ENCODE measurements at regions not wholly inside any gene's neighbourhood (a gene's known extent, or its start where the extent isn't known, plus 50 kb on each side); places are given as distances from the start of the nearest gene placed in this dataset.

GRCh38 chr12:38132139-38132538 is 184.4 kb upstream of the ALG10B start:
- Histone ChIP-seq H4K91ac (replicated peaks; ENCODE audit: insufficient read length, low read length) (no peak overlapping the region), H2BK120ac (replicated peaks; ENCODE audit: low read depth, low read length) (no peak overlapping the region), H4K5ac (ENCODE audit: insufficient read length, low read depth, low read length) (no peak overlapping the region), H2BK5ac (ENCODE audit: low read depth, low read length) (no peak overlapping the region), H3K4me3 (ENCODE audit: extremely low read depth in 1 of 4, insufficient read depth in 2 of 4, low read depth in 3 of 4, low read length in 4 of 4) (no peak overlapping the region), H3K27me3 (replicated peaks in 1 of 4; ENCODE audit: control insufficient read depth in 3 of 4, extremely low read depth in 1 of 4, insufficient read depth in 3 of 4, low read length in 3 of 4) (no peaks in the 10 kb centered on the region), H2BK15ac (ENCODE audit: low read length) (no peak overlapping the region), H3K23ac (ENCODE audit: insufficient read length) (no peak overlapping the region), H3K27ac (ENCODE audit: low read depth, low read length) (no peak overlapping the region), H3K14ac (ENCODE audit: insufficient read length) (no peak overlapping the region), H3K23me2 (ENCODE audit: low read depth, low read length) (no peaks in the 10 kb centered on the region), H3K9me3 (ENCODE audit: insufficient read depth in 2 of 2, low read depth in 1 of 2, low read length in 1 of 2) (peaks cover 35 to 56% of the 10 kb centered on the region in 2 experiments), H3K79me1 (ENCODE audit: low read depth, low read length) (no peaks in the 10 kb centered on the region), H3K4me1 (replicated peaks in 1 of 4; ENCODE audit: control insufficient read depth in 3 of 4, insufficient read depth in 4 of 4, low read length in 3 of 4) (no peaks in the 10 kb centered on the region), H3K4ac (replicated peaks; ENCODE audit: insufficient read length, low read depth, low read length) (no peak overlapping the region), H2AK5ac (ENCODE audit: low read depth, low read length) (no peak overlapping the region), H4K20me1 (replicated peaks in 1 of 2; ENCODE audit: control insufficient read depth in 1 of 2, insufficient read depth in 2 of 2, low read length in 2 of 2) (no peaks in the 10 kb centered on the region), H3K9ac (replicated peaks in 1 of 4; ENCODE audit: extremely low read depth in 1 of 4, low read depth in 3 of 4, low read length in 3 of 4) (no peak overlapping the region), H2BK20ac (ENCODE audit: low read length) (no peak overlapping the region), H2BK12ac (ENCODE audit: low read depth, low read length) (no peak overlapping the region), H3K79me2 (ENCODE audit: control insufficient read depth in 1 of 2, insufficient read depth in 2 of 2, low read length in 2 of 2) (no peaks in the 10 kb centered on the region), H2AFZ (ENCODE audit: low read length) (no peak overlapping the region), H3K18ac (ENCODE audit: extremely low read depth, low read length) (no peak overlapping the region), H3K56ac (replicated peaks; ENCODE audit: insufficient read length, low read depth, low read length) (no peak overlapping the region), H3K36me3 (ENCODE audit: control insufficient read depth in 2 of 4, insufficient read depth in 4 of 4, low read length in 3 of 4) (no peaks in the 10 kb centered on the region), H3K4me2 (ENCODE audit: insufficient read depth in 1 of 2, low read depth in 2 of 2, low read length in 2 of 2) (no peak overlapping the region), H4K8ac (ENCODE audit: extremely low read depth, insufficient read depth, low read length) (no peak overlapping the region)
- ChIA-PET CTCF (ENCODE audit: partially characterized antibody) (no interaction called here), POLR2A (ENCODE audit: partially characterized antibody) (no interaction called here)
- FAIRE-seq, result no peak
- no peak for DNase-seq (ENCODE audit: low read depth in 1 of 2, low spot score in 2 of 2)
- 63% methylated on average over 2 of the region's 2 CpGs; no CpG with 5 or more reads in 1 of the 2 experiments for WGBS, 2 experiments (ENCODE audit: extremely low coverage in 1 of 2, insufficient coverage in 1 of 2, insufficient read length in 1 of 2, insufficient replicate concordance in 2 of 2, low coverage in 1 of 2, low lambda C conversion rate in 2 of 2, missing lambda C conversion rate in 1 of 2)
- TF ChIP-seq TEAD4 (IDR thresholded peaks at IDR 0.05; ENCODE audit: low read depth, low read length) (no peak), HDAC6 (IDR thresholded peaks at IDR 0.05; ENCODE audit: low read depth, low read length) (no peak), RBBP5 (IDR thresholded peaks at IDR 0.05; ENCODE audit: borderline replicate concordance, low read depth, low read length) (no peak), MAX (IDR thresholded peaks at IDR 0.05) (no peak), SP2 (IDR thresholded peaks at IDR 0.05; ENCODE audit: low read length) (no peak), RXRA (IDR thresholded peaks at IDR 0.05; ENCODE audit: insufficient read depth, low read depth, low read length) (no peak), EP300 (IDR thresholded peaks at IDR 0.05; ENCODE audit: borderline replicate concordance in 1 of 2, low read depth in 2 of 2, low read length in 2 of 2) (no peak), CTBP2 (IDR thresholded peaks at IDR 0.05; ENCODE audit: borderline replicate concordance, insufficient read depth, insufficient read length, low read length) (no peak), POLR2AphosphoS5 (IDR thresholded peaks at IDR 0.05; ENCODE audit: low read depth, low read length) (no peak), SIRT6 (IDR thresholded peaks at IDR 0.05; ENCODE audit: low read length) (no peak)
